SU-DHL-6 (cell line): ENCODE measurements at regions not wholly inside any gene's neighbourhood (a gene's known extent, or its start where the extent isn't known, plus 50 kb on each side); places are given as distances from the start of the nearest gene placed in this dataset.
"Not testable (repeated sequence)": the region's sequence is repeated elsewhere in the genome, so short reads cannot be mapped to it uniquely, and the experiment has no call there.

ENCODE experiments used
- CTCF ChIP-seq: fragments of 200-600 bp; sonication (generic); IDR thresholded peaks from one replicate; pipeline ENCODE4 v1.5.1; 2017; ENCODE audit warnings: antibody characterized with exemption, mild to moderate bottlenecking, low read length, moderate library complexity; ENCODE audit not compliant: insufficient read depth, poor library complexity, severe bottlenecking
- EZH2phosphoT487 ChIP-seq: fragments of 200-600 bp; sonication (generic), shearing (Covaris generic); conservative IDR thresholded peaks from 2 replicates; pipeline ENCODE4 v1.6.1; 2018; ENCODE audit warnings: mild to moderate bottlenecking, antibody characterized with exemption, low read length, moderate library complexity, mixed read lengths

DNA sequence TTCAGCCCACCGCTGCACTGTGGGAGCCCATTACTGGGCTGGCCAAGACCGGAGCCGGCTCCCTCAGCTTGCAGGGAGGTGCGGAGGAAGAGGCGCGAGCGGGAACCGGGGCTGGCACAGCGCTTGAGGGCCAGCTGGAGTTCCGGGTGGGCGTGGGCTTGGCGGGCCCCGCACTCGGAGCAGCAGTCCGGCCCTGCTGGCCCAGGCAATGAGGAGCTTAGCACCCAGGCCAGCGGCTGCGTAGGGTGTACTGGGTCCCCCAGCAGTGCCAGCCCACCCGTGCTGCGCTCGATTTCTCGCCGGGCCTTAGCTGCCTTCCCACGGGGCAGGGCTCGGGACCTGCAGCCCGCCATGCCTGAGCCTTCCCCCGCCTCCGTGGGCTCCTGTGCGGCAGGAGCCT, 307.8 kb upstream of the DUSP10 start:
- TF ChIP-seq CTCF, EZH2phosphoT487: not testable (repeated sequence)
